ENCODE measurements at regions not wholly inside any gene's neighbourhood (a gene's known extent, or its start where the extent isn't known, plus 50 kb on each side); places are given as distances from the start of the nearest gene placed in this dataset.

- H3K27ac ChIP-seq (ENCODE audit: low read length) = no peak overlapping the region
These were observed 745.3 kb downstream of the TUSC7 start for GRCh38 chr3:117454908-117455307.

GRCh38 chr3:117455782-117456181 is 746.2 kb downstream of the TUSC7 start:
- Histone ChIP-seq H3K27me3 (ENCODE audit: low read length) (no peaks in the 10 kb centered on the region), H4K20me1 (ENCODE audit: low read length) (no peaks in the 10 kb centered on the region), H3K9ac (ENCODE audit: low read length) (no peak overlapping the region), H3K4me2 (ENCODE audit: low read length) (no peak overlapping the region), H3K9me2 (replicated peaks; ENCODE audit: low read length) (no peaks in the 10 kb centered on the region), H2AFZ (ENCODE audit: low read length) (no peak overlapping the region), H3K9me3 (ENCODE audit: low read length) (0 out of 2 replicates have a peak, but pooled peaks cover 18% of the 10 kb centered on the region), H3K4me1 (ENCODE audit: insufficient read depth, low read length) (no peaks in the 10 kb centered on the region), H3K27ac (ENCODE audit: low read length) (no peak overlapping the region), H3K36me3 (ENCODE audit: low read depth, low read length) (no peaks in the 10 kb centered on the region), H3K4me3 (ENCODE audit: low read length) (no peak overlapping the region), H3K79me2 (ENCODE audit: low read length) (no peaks in the 10 kb centered on the region), H3F3A (ENCODE audit: low read length, unreplicated experiment) (no peaks in the 10 kb centered on the region)
- no peak for ATAC-seq
- intact Hi-C loops (cut with micrococcal nuclease) = no loop called here
- CTCF ChIA-PET = no interaction called here
- no TSS peak for BruUV-seq (replicated peaks)
- TF ChIP-seq EZH2 (IDR thresholded peaks at IDR 0.05; ENCODE audit: low read length, unreplicated experiment) (no peak), EZH2phosphoT487 (IDR thresholded peaks at IDR 0.05; ENCODE audit: borderline replicate concordance, low read length) (no peak), CTCF (conservative IDR thresholded peaks at IDR 0.05; ENCODE audit: low read depth, low read length) (no peak)
- DNase-seq = no peak
- POLR2A ChIA-PET (ENCODE audit: unreplicated experiment) = no interaction called here

More at GRCh38 chr3:117454908-117455307, 745.3 kb downstream of the TUSC7 start:
- ChIA-PET CTCF (no interaction called here), POLR2A (ENCODE audit: unreplicated experiment) (no interaction called here)
- Histone ChIP-seq H3K4me2 (ENCODE audit: low read length) (no peak overlapping the region), H3K36me3 (ENCODE audit: low read depth, low read length) (no peaks in the 10 kb centered on the region), H3K9ac (ENCODE audit: low read length) (no peak overlapping the region), H3K9me3 (ENCODE audit: low read length) (0 out of 2 replicates have a peak, but pooled peaks cover 18% of the 10 kb centered on the region), H2AFZ (ENCODE audit: low read length) (no peak overlapping the region), H3K4me3 (ENCODE audit: low read length) (no peak overlapping the region), H3K27me3 (ENCODE audit: low read length) (no peaks in the 10 kb centered on the region), H3K79me2 (ENCODE audit: low read length) (no peaks in the 10 kb centered on the region), H3K9me2 (replicated peaks; ENCODE audit: low read length) (no peaks in the 10 kb centered on the region), H4K20me1 (ENCODE audit: low read length) (no peaks in the 10 kb centered on the region), H3K4me1 (ENCODE audit: insufficient read depth, low read length) (no peaks in the 10 kb centered on the region), H3F3A (ENCODE audit: low read length, unreplicated experiment) (no peaks in the 10 kb centered on the region)
- intact Hi-C loops (cut with micrococcal nuclease) = no loop called here
- TF ChIP-seq EZH2phosphoT487 (IDR thresholded peaks at IDR 0.05; ENCODE audit: borderline replicate concordance, low read length) (no peak), CTCF (conservative IDR thresholded peaks at IDR 0.05; ENCODE audit: low read depth, low read length) (no peak), EZH2 (IDR thresholded peaks at IDR 0.05; ENCODE audit: low read length, unreplicated experiment) (no peak)
- no peak for ATAC-seq
- no TSS peak for BruUV-seq (replicated peaks)
- no peak for DNase-seq

GRCh38 chr3:117463276-117464115 is 753.9 kb downstream of the TUSC7 start:
- no peaks in the 10 kb centered on the region for H3F3A ChIP-seq (ENCODE audit: low read length, unreplicated experiment)
- H3K36me3 ChIP-seq (ENCODE audit: low read depth, low read length) = no peaks in the 10 kb centered on the region
- H3K4me1 ChIP-seq (ENCODE audit: insufficient read depth, low read length) = no peaks in the 10 kb centered on the region
- H3K9me2 ChIP-seq (replicated peaks; ENCODE audit: low read length) = no peaks in the 10 kb centered on the region
- no peak for TF ChIP-seq CTCF (conservative IDR thresholded peaks at IDR 0.05; ENCODE audit: low read depth, low read length)
- TF ChIP-seq EZH2 (IDR thresholded peaks at IDR 0.05; ENCODE audit: low read length, unreplicated experiment) = no peak
- TF ChIP-seq EZH2phosphoT487 (IDR thresholded peaks at IDR 0.05; ENCODE audit: borderline replicate concordance, low read length) = no peak
- CTCF ChIA-PET = no interaction called here
- H3K27me3 ChIP-seq (ENCODE audit: low read length) = no peaks in the 10 kb centered on the region
- no peak overlapping the region for H3K27ac ChIP-seq (ENCODE audit: low read length)
- ATAC-seq (no peak), DNase-seq (no peak)
- no peak overlapping the region for H3K4me3 ChIP-seq (ENCODE audit: low read length)
- no peak overlapping the region for H3K4me2 ChIP-seq (ENCODE audit: low read length)
- H2AFZ ChIP-seq (ENCODE audit: low read length) = no peak overlapping the region
- POLR2A ChIA-PET (ENCODE audit: unreplicated experiment) = no interaction called here
- no peaks in the 10 kb centered on the region for H4K20me1 ChIP-seq (ENCODE audit: low read length)
- intact Hi-C loops (cut with micrococcal nuclease) = no loop called here
- H3K9ac ChIP-seq (ENCODE audit: low read length) = no peak overlapping the region
- BruUV-seq (replicated peaks) = no TSS peak
- peaks cover 18% of the 10 kb centered on the region; the same call in 1 of the 2 replicates for H3K9me3 ChIP-seq (ENCODE audit: low read length)
- no peaks in the 10 kb centered on the region for H3K79me2 ChIP-seq (ENCODE audit: low read length)

All from PC-3 (cell line).